HG03139 (cell line): ENCODE measurements at regions not wholly inside any gene's neighbourhood (a gene's known extent, or its start where the extent isn't known, plus 50 kb on each side); places are given as distances from the start of the nearest gene placed in this dataset.

Experiments used
- ATAC-seq: cut with Tn5 transposase; IDR thresholded peaks from one replicate; pipeline ENCODE4 v1.9.1; 2021; ENCODE audit not compliant: unreplicated experiment

- ATAC-seq = no peak
Measured at GRCh38 chr7:47191316-47191715, 390.6 kb downstream of the TNS3 start.

GRCh38 chr7:47190462-47190861 lies 391.4 kb downstream of the TNS3 start:
- no peak for ATAC-seq

GRCh38 chr7:47188653-47189315 lies 393.1 kb downstream of the TNS3 start:
- no peak for ATAC-seq

GRCh38 chr7:47188136-47188535 lies 393.8 kb downstream of the TNS3 start:
- ATAC-seq = no peak

GRCh38 chr7:47186316-47186715 lies 395.6 kb downstream of the TNS3 start:
- peak; percentile 90 for ATAC-seq

- ATAC-seq = no peak
Measured at GRCh38 chr7:47185839-47186238, 396.1 kb downstream of the TNS3 start.

- ATAC-seq = no peak
Measured at GRCh38 chr7:47185170-47185569, 396.7 kb downstream of the TNS3 start.

- ATAC-seq = no peak
Measured at GRCh38 chr7:47183862-47184590, 397.9 kb downstream of the TNS3 start.

GRCh38 chr7:47181746-47182361 lies 400.1 kb downstream of the TNS3 start:
- ATAC-seq = no peak

- no peak for ATAC-seq
Measured at GRCh38 chr7:47180516-47180826, 401.4 kb downstream of the TNS3 start.

GRCh38 chr7:47179812-47180515 lies 401.9 kb downstream of the TNS3 start:
- no peak for ATAC-seq

- ATAC-seq = peak; percentile 89
Measured at GRCh38 chr7:47172602-47173539, 409.0 kb downstream of the TNS3 start.

- ATAC-seq = no peak
Measured at GRCh38 chr7:47170516-47170915, 411.4 kb downstream of the TNS3 start.

- no peak for ATAC-seq
Measured at GRCh38 chr7:47154791-47155190, 427.1 kb downstream of the TNS3 start.

GRCh38 chr7:47153576-47153975 lies 428.3 kb downstream of the TNS3 start:
- no peak for ATAC-seq

- no peak for ATAC-seq
Measured at GRCh38 chr7:47153058-47153457, 428.9 kb downstream of the TNS3 start.

- no peak for ATAC-seq
Measured at GRCh38 chr7:47152307-47152706, 429.6 kb downstream of the TNS3 start.

GRCh38 chr7:47150497-47151260 lies 431.2 kb downstream of the TNS3 start:
- ATAC-seq = no peak

GRCh38 chr7:47149971-47150370 lies 431.9 kb downstream of the TNS3 start:
- no peak for ATAC-seq
